ENCODE measurements at regions not wholly inside any gene's neighbourhood (a gene's known extent, or its start where the extent isn't known, plus 50 kb on each side); places are given as distances from the start of the nearest gene placed in this dataset.

DNA sequence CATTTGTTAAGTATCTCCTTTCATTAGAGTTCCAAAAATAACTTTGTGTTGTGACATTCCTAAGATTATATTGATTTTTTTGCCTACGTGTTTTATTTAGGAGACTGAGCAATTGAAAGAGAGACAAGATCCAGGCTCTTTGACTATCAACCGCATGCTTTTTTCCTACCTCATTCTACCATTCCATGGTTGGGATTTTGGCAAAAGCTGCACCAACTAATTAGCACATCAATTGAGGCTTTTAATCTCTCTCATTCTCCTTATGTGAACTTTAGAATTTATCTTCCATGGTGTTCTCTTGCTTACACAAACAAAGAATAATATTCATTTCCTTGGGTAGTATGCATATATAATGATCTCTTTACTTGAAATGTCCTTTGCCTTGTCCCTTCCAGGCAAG lies 338.7 kb upstream of the SMC2 start:
- no peak for DNase-seq (ENCODE audit: low read depth)

GRCh38 chr9:103755986-103756385 lies 338.1 kb upstream of the SMC2 start:
- no peak for DNase-seq (ENCODE audit: low read depth)

DNA sequence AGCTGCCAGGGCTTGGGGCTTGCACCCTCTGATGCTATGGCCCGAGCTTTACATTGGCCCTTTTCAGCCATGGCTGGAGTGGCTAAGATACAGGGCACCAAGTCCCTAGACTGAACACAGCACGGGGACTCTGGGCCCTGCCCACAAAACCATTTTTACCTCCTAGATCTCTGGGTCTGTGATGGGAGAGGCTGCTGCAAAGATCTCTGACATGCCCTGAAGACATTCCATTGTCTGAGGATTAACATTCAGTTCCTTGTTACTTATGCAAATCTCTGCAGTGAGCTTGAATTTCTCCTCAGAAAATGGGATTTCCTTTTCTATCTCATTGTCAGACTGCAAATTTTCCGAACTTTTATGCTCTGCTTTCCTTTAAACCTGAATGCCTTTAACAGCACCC lies 337.0 kb upstream of the SMC2 start:
- no peak for DNase-seq (ENCODE audit: low read depth)

DNA sequence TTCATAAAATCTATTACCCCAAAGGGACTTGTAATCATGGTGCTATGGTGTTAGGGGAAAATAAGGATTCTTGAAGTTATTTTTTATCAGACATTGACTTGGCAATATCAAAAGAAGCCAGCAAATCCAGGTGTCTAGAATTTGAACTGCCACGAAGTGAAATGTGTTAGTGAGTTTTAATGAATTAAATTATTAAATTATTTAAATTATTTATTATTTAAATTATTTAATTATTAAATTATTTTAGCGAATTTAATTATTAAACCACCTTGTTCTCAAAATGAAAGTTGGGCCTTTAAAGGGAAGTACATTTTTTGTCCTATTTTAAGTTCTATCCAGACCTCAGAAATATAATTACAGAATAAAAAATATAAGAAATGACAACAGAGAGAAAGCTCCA lies 332.6 kb upstream of the SMC2 start:
- no peak for DNase-seq (ENCODE audit: low read depth)

DNA sequence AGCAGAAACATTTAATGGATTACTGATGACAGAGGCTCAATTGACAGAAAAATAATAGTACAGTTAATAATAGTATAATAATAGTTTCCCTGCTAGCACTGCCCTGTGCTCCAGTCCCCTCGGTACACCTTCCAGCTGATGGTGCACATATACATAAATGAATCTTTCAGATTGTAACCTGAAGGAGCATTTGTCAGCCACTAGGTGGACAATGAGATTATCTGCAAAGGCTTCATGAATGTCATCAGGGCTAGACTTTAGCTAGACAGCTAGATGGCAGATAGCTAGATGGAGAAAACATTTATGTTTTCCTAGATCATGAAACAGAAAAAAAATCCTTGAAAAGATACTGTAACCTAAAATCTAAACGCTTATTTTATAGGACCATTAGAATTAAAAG lies 304.4 kb upstream of the SMC2 start:
- DNase-seq (ENCODE audit: low read depth) = no peak

DNA sequence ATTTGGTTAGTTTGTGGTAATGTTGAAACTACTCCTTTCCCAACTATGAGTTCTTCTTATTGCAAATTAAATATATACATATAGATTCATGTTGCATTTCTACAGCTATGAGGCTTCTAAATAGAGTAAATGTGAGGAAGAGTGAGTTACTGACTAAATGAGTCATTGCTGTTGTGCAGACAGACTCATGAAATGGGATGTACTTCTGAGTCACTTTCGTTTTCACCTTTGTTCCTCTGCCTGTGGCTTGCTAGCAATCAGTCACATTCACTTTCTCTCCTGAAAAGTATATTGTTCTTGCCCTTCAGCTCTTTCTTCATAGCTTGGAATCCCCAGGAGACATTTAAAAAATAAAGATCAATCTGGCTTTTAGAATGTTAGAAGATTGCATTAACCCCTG lies 295.5 kb upstream of the SMC2 start:
- DNase-seq (ENCODE audit: low read depth) = no peak

DNA sequence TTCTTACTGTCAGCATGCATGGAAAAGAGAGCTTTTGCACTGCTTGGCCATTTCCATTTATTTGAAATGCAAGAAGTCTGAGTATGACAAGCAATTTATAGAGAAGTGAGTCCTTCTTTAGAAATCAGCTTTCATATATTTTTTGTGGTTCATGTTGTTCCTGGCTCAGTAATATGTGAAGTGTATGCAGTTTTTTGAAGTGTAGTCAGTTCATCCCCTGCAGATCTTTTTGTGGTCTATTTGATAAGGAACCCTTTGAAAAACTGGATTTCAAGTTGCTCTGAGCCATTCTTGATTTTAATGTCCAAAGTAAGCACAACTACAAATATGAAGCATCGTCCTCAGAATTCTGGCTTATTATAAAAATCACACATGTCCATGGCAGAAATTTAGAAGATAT lies 294.1 kb upstream of the SMC2 start:
- DNase-seq (ENCODE audit: low read depth) = no peak

DNA sequence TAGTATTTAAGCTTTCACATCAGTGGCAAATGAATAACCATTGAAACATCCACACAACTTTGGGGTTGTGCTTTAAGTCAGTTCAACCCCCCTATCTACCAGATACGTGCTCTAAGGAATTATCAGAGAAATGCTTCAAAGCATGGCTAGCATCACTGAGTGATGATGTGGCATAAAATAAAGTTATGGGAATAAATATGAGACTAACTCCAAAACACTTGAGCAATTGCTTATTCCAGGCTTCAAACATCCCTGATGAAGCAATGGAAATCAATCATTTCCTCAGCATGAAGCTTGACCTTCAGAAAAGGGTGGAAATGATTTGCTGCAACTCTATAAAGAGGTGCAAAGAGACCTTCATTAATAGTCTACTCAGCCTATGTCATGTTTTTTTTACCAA lies 292.0 kb upstream of the SMC2 start:
- DNase-seq (ENCODE audit: low read depth) = no peak

DNA sequence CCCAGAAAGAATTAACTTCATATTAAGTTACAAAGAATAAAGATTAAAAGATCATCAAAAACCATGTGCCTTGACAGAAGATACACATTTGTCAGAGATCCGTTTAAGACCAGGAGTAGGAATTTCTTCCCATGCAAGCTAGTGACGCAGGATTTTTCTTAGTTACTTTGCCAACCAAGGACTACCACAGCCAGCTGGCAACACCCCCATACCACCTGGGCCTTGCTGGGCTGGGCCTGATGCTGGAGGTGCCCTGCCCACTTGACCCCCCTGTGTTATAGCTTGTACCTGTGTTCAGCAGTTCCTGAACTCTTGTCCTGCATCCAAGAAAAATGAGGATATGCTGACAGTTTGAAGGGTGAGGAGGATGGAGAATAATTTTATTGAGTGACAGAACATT lies 290.9 kb upstream of the SMC2 start:
- no peak for DNase-seq (ENCODE audit: low read depth)

GRCh38 chr9:103804077-103804735 lies 289.9 kb upstream of the SMC2 start:
- no peak for DNase-seq (ENCODE audit: low read depth)

GRCh38 chr9:103809745-103810144 lies 284.4 kb upstream of the SMC2 start:
- no peak for DNase-seq (ENCODE audit: low read depth)

DNA sequence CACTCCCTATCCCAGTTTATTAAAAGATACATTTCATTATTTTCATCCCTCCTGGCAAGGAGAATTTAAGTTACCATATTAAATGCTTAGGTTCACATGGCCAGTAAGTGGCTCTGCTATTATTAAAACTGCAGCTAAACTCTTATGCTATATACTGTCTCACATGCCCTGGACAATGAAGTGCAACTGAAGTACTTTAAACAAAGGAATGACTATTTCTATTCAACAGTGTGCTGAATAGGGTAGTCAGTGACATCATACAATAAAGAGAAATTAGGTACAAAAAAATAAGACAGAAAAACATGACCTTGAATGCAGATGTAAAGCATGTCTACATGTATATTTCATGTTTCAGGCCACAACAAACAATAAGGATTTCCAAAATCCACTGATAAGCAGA lies 282.6 kb upstream of the SMC2 start:
- DNase-seq (ENCODE audit: low read depth) = no peak

DNA sequence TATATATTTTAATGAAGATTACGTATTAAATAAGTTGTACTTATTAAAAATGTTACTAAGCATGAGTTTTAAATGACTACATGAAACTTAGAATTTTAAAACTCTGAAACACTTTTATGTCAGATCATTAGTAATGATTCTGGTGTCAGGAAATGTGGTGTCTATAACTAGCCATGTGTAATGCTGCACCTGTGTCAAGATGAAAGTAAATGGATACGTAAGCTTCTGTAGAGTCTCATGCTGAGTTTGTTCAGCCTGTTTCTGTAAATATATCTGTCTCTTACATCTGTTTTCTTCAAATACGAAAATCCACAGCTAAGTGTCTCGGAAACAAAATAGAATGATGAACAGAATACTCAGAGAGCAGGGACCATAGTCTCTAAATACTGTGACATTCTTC lies 278.0 kb upstream of the SMC2 start:
- no peak for DNase-seq (ENCODE audit: low read depth)

DNA sequence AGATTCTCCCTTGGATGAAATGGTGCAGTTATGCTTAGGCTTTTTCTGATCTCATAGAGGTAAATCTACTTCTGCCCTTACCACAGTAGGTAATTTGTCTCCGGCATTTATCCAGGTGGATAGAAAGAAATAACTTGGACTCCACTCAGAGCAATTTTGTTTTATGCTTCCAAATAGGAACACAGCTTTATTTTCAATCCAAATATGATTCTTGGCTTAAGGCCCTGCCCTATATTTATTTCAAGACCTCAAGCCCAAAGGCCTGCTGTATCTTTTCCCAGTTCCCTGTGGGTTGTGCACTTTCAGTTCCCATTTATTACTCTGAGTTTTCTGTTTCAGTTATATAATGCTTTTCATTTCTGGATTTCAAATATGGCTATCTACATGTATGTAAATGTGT lies 274.2 kb upstream of the SMC2 start:
- DNase-seq (ENCODE audit: low read depth) = no peak

DNA sequence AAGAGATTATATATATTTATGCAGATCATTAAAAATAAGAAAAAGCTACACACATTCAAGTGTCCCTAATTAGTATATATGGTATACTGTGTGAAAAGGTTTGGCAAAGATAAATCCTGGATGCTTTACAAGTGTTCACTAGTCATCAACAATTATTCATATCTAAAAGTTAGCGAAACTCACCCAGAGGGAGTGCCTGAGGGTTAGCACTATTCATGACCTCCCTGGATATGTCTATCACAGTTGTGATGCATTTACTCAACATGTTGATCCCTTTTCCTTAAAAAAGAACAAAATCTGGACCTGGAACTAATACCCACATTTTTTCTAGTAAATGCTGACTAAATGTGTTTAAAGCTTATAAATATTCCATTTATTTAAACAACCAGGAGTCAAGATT lies 273.0 kb upstream of the SMC2 start:
- DNase-seq (ENCODE audit: low read depth) = no peak

- no peak for DNase-seq (ENCODE audit: low read depth)
These were observed 256.2 kb upstream of the SMC2 start for GRCh38 chr9:103837940-103838339.

GRCh38 chr9:103839197-103839596 lies 254.9 kb upstream of the SMC2 start:
- no peak for DNase-seq (ENCODE audit: low read depth)

GRCh38 chr9:103867886-103868285 lies 226.2 kb upstream of the SMC2 start:
- no peak for DNase-seq (ENCODE audit: low read depth)

GRCh38 chr9:103872811-103873210 lies 221.3 kb upstream of the SMC2 start:
- no peak for DNase-seq (ENCODE audit: low read depth)

DNA sequence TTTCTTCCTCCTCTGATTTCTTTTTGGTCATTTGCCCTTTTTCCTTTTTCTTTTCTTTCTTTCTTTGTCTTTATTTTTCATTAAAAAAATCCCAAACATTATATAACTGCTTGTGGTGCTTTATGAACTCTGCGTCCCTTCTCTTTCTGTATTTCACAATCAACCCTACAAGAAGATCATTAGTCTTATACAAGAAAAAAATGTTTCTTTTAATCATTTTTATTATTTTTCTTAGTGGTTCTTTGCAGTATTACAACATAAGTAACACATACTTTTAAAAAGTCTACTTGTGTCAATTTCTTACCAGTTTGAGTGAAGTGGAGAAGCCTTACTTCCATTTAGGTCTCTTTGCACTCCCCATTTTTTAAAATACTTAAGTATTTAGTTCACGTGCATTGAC lies 212.7 kb upstream of the SMC2 start:
- no peak for DNase-seq (ENCODE audit: low read depth)

GRCh38 chr9:103889989-103890388 lies 204.1 kb upstream of the SMC2 start:
- no peak for DNase-seq (ENCODE audit: low read depth)

DNA sequence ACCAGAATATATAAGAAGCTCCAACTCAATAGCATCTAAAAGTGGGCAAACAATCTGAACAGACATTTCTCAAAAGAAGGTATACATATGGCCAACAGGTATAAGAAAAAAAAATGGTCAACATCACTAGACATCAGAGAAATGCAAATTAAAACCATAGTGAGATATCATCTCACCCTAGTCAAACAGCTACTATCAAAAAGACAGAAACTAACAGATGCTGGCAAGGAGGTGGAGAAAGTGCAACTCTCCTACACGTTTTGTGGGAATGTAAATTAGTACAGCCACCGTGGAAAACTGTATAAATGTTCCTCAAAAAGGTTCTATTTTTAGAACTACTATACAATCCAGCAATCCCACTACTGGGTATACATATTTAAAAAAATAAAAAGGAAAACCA lies 199.9 kb upstream of the SMC2 start:
- DNase-seq (ENCODE audit: low read depth) = no peak

- no peak for DNase-seq (ENCODE audit: low read depth)
These were observed 195.6 kb upstream of the SMC2 start for GRCh38 chr9:103898550-103898949.

- DNase-seq (ENCODE audit: low read depth) = no peak
These were observed 194.2 kb upstream of the SMC2 start for GRCh38 chr9:103899866-103900265.

Data from myocyte (in vitro differentiated cells).